ENCODE measurements at regions not wholly inside any gene's neighbourhood (a gene's known extent, or its start where the extent isn't known, plus 50 kb on each side); places are given as distances from the start of the nearest gene placed in this dataset.
"Not testable (repeated sequence)": the region's sequence is repeated elsewhere in the genome, so short reads cannot be mapped to it uniquely, and the experiment has no call there.

GRCh38 chr6:119497988-119498727 lies 148.6 kb upstream of the MAN1A1 start:
- no peak for DNase-seq (ENCODE audit: low read depth in 2 of 2)

GRCh38 chr6:119495230-119495683 lies 145.7 kb upstream of the MAN1A1 start:
- no peak for DNase-seq (ENCODE audit: low read depth in 2 of 2)

GRCh38 chr6:119493980-119494379 lies 144.4 kb upstream of the MAN1A1 start:
- DNase-seq (ENCODE audit: low read depth in 2 of 2) = no peak

- DNase-seq (ENCODE audit: low read depth in 2 of 2) = not testable (repeated sequence)
These were observed 141.6 kb upstream of the MAN1A1 start for GRCh38 chr6:119491112-119491511.

- DNase-seq (ENCODE audit: low read depth in 2 of 2) = not testable (repeated sequence)
These were observed 140.5 kb upstream of the MAN1A1 start for GRCh38 chr6:119490050-119490449.

GRCh38 chr6:119484598-119484997 lies 135.0 kb upstream of the MAN1A1 start:
- DNase-seq (ENCODE audit: low read depth in 2 of 2) = no peak

GRCh38 chr6:119483908-119484307 lies 134.3 kb upstream of the MAN1A1 start:
- DNase-seq (ENCODE audit: low read depth in 2 of 2) = no peak

- DNase-seq (ENCODE audit: low read depth in 2 of 2) = no peak
These were observed 133.3 kb upstream of the MAN1A1 start for GRCh38 chr6:119482850-119483285.

GRCh38 chr6:119481976-119482375 lies 132.4 kb upstream of the MAN1A1 start:
- no peak for DNase-seq (ENCODE audit: low read depth in 2 of 2)

- no peak for DNase-seq (ENCODE audit: low read depth in 2 of 2)
These were observed 131.5 kb upstream of the MAN1A1 start for GRCh38 chr6:119480961-119481497.

- DNase-seq (ENCODE audit: low read depth in 2 of 2) = no peak
These were observed 130.5 kb upstream of the MAN1A1 start for GRCh38 chr6:119479860-119480655.

- DNase-seq (ENCODE audit: low read depth in 2 of 2) = no peak
These were observed 127.0 kb upstream of the MAN1A1 start for GRCh38 chr6:119476554-119476953.

- DNase-seq (ENCODE audit: low read depth in 2 of 2) = no peak
These were observed 126.5 kb upstream of the MAN1A1 start for GRCh38 chr6:119476024-119476423.

- no peak for DNase-seq (ENCODE audit: low read depth in 2 of 2)
These were observed 121.5 kb upstream of the MAN1A1 start for GRCh38 chr6:119470893-119471542.

- DNase-seq (ENCODE audit: low read depth in 2 of 2) = no peak
These were observed 118.0 kb upstream of the MAN1A1 start for GRCh38 chr6:119467488-119468081.

- DNase-seq (ENCODE audit: low read depth in 2 of 2) = no peak
These were observed 116.7 kb upstream of the MAN1A1 start for GRCh38 chr6:119466226-119466625.

- DNase-seq (ENCODE audit: low read depth in 2 of 2) = no peak
These were observed 113.6 kb upstream of the MAN1A1 start for GRCh38 chr6:119463081-119463626.

GRCh38 chr6:119461187-119461586 lies 111.6 kb upstream of the MAN1A1 start:
- DNase-seq (ENCODE audit: low read depth in 2 of 2) = no peak

GRCh38 chr6:119459207-119459974 lies 109.8 kb upstream of the MAN1A1 start:
- DNase-seq (ENCODE audit: low read depth in 2 of 2) = no peak

GRCh38 chr6:119454714-119455113 lies 105.2 kb upstream of the MAN1A1 start:
- DNase-seq (ENCODE audit: low read depth in 2 of 2) = no peak

Measured in stimulated activated CD8-positive, alpha-beta memory T cell treated with anti-CD3 and anti-CD28 coated beads, Interleukin-2, amount 100 ng/mL, for 1 hour (primary cell).